Dendritic cell treated with granulocyte-macrophage colony-stimulating factor and Interleukin-4, amounts not matched to agents 40 ng/mL and 50 ng/mL, for 4 days (primary cell): ENCODE measurements at regions not wholly inside any gene's neighbourhood (a gene's known extent, or its start where the extent isn't known, plus 50 kb on each side); places are given as distances from the start of the nearest gene placed in this dataset.
"Not testable (repeated sequence)": the region's sequence is repeated elsewhere in the genome, so short reads cannot be mapped to it uniquely, and the experiment has no call there.

Source experiments
- H3K27ac Mint-ChIP-seq: one replicate; pipeline ENCODE4 v1.8.0; 2022; ENCODE audit warnings: mild to moderate bottlenecking, mixed read lengths
- H3K27me3 Mint-ChIP-seq: one replicate; pipeline ENCODE4 v1.8.0; 2022; ENCODE audit warnings: mild to moderate bottlenecking, mixed read lengths
- H3K36me3 Mint-ChIP-seq: one replicate; pipeline ENCODE4 v1.8.0; 2022; ENCODE audit warnings: low read depth, mixed read lengths
- H3K4me1 Mint-ChIP-seq: one replicate; pipeline ENCODE4 v1.8.0; 2022; ENCODE audit warnings: low read depth, mixed read lengths
- H3K4me3 Mint-ChIP-seq: one replicate; pipeline ENCODE4 v1.8.0; 2022; ENCODE audit warnings: mild to moderate bottlenecking, moderate library complexity, mixed read lengths
- H3K9me3 Mint-ChIP-seq: one replicate; pipeline ENCODE4 v1.8.0; 2022; ENCODE audit warnings: mixed read lengths
- intact Hi-C: fragments of 100-400 bp; cut with micrococcal nuclease; formaldehyde crosslinking; loops from one replicate; pipeline ENCODE4 v1.15.0; 2022

- H3K27me3 Mint-ChIP-seq: peaks cover 46% of the 10 kb centered on the region
- H3K4me3 Mint-ChIP-seq: no peak overlapping the region
- H3K27ac Mint-ChIP-seq: no peak overlapping the region
- H3K4me1 Mint-ChIP-seq: peaks cover 6% of the 10 kb centered on the region
- intact Hi-C loops: no loop called here
- H3K36me3 Mint-ChIP-seq: no peaks in the 10 kb centered on the region
- H3K9me3 Mint-ChIP-seq: no peaks in the 10 kb centered on the region
Measured at GRCh38 chr3:126292318-126293070, 64.7 kb downstream of the KLF15 start.

DNA sequence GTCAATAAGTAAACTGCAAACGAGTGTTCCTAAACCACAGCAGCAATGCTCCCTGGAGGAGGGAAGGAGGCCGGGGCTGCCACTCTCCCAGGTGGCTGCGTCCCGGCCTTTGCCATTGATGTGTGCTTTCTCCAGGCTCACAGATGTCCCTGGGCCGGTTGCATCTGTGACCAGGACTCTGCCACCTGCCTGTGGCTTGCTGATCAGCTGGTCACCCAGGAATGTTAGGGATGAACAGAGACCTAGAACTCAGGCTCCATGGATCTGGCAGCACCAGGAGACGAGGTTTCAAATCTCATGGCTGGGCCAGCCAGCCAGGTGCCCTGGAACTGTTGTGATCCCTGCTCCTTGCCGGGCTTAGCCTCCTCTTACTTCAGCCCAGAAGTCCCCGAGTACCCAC lies 65.7 kb downstream of the KLF15 start:
- Mint-ChIP-seq H3K27ac (no peak overlapping the region), H3K9me3 (no peaks in the 10 kb centered on the region), H3K36me3 (no peaks in the 10 kb centered on the region), H3K27me3 (peaks cover 55% of the 10 kb centered on the region), H3K4me3 (no peak overlapping the region), H3K4me1 (peaks cover 11% of the 10 kb centered on the region)
- intact Hi-C loops: no loop called here

- peaks cover 60% of the 10 kb centered on the region for H3K27me3 Mint-ChIP-seq
- intact Hi-C loops: no loop called here
- H3K27ac Mint-ChIP-seq: no peak overlapping the region
- H3K9me3 Mint-ChIP-seq: no peaks in the 10 kb centered on the region
- no peak overlapping the region for H3K4me3 Mint-ChIP-seq
- H3K4me1 Mint-ChIP-seq: peaks cover 11% of the 10 kb centered on the region
- H3K36me3 Mint-ChIP-seq: no peaks in the 10 kb centered on the region
Measured at GRCh38 chr3:126291061-126291460, 66.1 kb downstream of the KLF15 start.

DNA sequence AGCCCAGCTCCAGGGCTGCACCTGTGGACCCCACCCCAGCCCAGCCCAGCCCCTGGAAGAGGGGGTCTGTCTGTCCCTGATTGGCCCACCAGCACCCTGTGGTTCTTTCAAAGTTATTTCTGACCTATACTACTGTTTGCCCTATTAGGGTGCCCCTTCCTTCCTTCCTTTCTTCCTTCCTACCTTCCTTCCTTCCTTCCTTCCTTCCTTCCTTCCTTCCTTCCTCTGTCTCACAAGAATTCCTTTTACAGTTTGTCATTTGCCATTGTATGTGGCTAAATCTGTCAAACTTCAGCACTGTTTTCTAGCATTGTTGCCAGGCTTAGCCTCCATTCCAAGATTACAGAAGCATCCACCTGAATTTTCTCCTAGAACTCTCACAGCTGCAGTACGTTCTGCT lies 66.9 kb downstream of the KLF15 start:
- peaks cover 11% of the 10 kb centered on the region for H3K4me1 Mint-ChIP-seq
- no peak overlapping the region for H3K4me3 Mint-ChIP-seq
- H3K36me3 Mint-ChIP-seq: no peaks in the 10 kb centered on the region
- intact Hi-C loops: no loop called here
- no peaks in the 10 kb centered on the region for H3K9me3 Mint-ChIP-seq
- H3K27ac Mint-ChIP-seq: no peak overlapping the region
- peaks cover 63% of the 10 kb centered on the region for H3K27me3 Mint-ChIP-seq

DNA sequence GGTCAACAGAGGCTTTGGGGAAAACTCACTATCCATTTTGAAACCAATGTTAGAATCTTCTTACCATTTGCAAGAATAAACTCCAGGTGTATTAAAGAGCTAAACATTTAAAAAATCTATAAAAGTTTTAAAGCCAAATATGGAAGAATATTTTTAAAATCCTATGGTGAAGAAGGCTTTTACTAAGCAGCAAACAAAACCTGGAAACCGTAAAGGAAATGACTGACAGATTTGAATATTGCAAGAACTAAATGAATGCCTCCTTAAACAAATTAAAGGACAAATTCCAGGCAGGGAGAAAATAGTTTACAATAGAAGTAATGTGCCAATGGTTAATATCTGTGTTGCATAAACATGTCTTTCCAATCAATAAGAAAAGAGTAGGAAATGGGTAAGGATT lies 68.1 kb downstream of the KLF15 start:
- H3K9me3 Mint-ChIP-seq: no peaks in the 10 kb centered on the region
- H3K4me1 Mint-ChIP-seq: peaks cover 11% of the 10 kb centered on the region
- H3K27ac Mint-ChIP-seq: no peak overlapping the region
- H3K36me3 Mint-ChIP-seq: no peaks in the 10 kb centered on the region
- no peak overlapping the region for H3K4me3 Mint-ChIP-seq
- peaks cover 63% of the 10 kb centered on the region for H3K27me3 Mint-ChIP-seq
- intact Hi-C loops: no loop called here

GRCh38 chr3:126288314-126288713 lies 68.9 kb downstream of the KLF15 start:
- intact Hi-C loops: no loop called here
- no peaks in the 10 kb centered on the region for H3K36me3 Mint-ChIP-seq
- H3K27ac Mint-ChIP-seq: no peak overlapping the region
- peaks cover 63% of the 10 kb centered on the region for H3K27me3 Mint-ChIP-seq
- no peaks in the 10 kb centered on the region for H3K9me3 Mint-ChIP-seq
- H3K4me3 Mint-ChIP-seq: no peak overlapping the region
- H3K4me1 Mint-ChIP-seq: peaks cover 11% of the 10 kb centered on the region

- Mint-ChIP-seq H3K27me3 (peaks cover 65% of the 10 kb centered on the region), H3K4me1 (peaks cover 11% of the 10 kb centered on the region), H3K4me3 (no peak overlapping the region), H3K36me3 (no peaks in the 10 kb centered on the region), H3K9me3 (no peaks in the 10 kb centered on the region), H3K27ac (no peak overlapping the region)
- intact Hi-C loops: no loop called here
Measured at GRCh38 chr3:126287536-126288241, 69.5 kb downstream of the KLF15 start.

DNA sequence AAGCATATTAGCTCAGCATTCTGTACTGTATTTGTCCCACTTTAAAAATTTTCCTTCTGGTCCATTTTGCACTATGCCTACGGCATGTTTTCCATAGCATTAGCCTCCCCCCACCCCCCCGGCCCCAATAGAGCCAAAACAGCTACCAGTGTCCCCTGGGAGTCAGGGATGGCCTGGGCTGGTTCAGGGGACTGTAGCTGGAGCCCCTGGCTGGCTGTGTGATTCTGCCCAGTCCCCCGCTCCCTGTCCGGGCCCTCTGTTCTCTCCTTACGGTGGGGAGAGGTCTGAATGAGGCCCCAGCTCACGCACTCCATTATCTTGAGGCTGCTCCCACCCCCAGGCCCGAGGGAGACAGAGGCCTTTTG lies 70.1 kb downstream of the KLF15 start:
- Mint-ChIP-seq H3K27me3 (peaks cover 63% of the 10 kb centered on the region), H3K9me3 (no peaks in the 10 kb centered on the region), H3K36me3 (no peaks in the 10 kb centered on the region), H3K27ac (no peak overlapping the region), H3K4me3 (no peak overlapping the region), H3K4me1 (peaks cover 11% of the 10 kb centered on the region)
- intact Hi-C loops: no loop called here

GRCh38 chr3:126285369-126285768 lies 71.8 kb downstream of the KLF15 start:
- H3K4me3 Mint-ChIP-seq: no peak overlapping the region
- no peaks in the 10 kb centered on the region for H3K9me3 Mint-ChIP-seq
- H3K27me3 Mint-ChIP-seq: peaks cover 50% of the 10 kb centered on the region
- H3K36me3 Mint-ChIP-seq: no peaks in the 10 kb centered on the region
- peaks cover 11% of the 10 kb centered on the region for H3K4me1 Mint-ChIP-seq
- intact Hi-C loops: no loop called here
- H3K27ac Mint-ChIP-seq: no peak overlapping the region

DNA sequence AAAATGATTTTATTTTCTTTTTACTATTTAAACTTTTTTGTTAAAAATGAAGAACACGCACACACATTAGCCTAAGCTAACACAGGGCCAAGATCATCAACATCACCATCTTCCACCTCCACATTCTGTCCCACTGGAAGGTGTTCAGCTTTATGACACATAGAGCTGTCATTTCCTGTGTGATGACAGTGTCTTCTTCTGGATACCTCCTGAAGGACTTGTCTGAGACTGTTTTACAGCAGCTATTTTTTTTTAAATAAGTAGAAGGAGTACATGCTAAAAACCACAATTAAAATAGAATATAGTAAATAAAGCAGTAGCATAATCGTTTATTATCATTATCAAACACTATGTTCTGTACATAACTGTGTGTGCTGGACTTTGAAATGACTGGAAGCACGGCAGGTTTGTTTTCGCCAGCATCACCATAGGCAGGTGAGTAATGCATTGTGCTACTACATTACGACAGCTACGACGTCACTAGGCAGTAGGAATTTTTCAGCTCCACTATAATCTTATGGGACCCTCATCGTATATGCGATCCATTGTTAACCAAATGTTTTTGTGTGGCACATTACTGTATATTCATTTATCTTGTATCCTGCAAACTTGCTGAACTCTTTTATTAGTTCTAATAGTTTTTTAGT lies 72.8 kb downstream of the KLF15 start:
- Mint-ChIP-seq H3K4me1 (peaks cover 11% of the 10 kb centered on the region), H3K4me3 (no peak overlapping the region), H3K36me3 (no peaks in the 10 kb centered on the region), H3K27ac (no peak overlapping the region), H3K9me3 (no peaks in the 10 kb centered on the region), H3K27me3 (peaks cover 44% of the 10 kb centered on the region)
- intact Hi-C loops: no loop called here

DNA sequence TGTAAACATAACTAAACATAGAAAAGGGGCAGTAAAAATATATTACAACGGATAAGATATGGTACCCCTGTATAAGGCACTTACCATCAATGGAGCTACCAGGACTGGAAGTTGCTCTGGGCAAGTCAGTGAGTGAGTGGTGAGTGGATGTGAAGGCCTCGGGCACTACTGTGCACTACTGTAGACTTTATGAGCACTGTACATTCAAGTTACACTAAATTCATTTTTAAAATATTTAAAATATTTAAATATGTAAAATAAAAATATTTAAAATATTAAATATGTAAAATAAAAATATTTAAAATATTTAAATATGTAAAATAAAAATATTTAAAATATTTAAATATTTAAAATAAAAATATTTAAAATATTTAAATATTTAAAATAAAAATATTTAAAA lies 73.6 kb downstream of the KLF15 start:
- Mint-ChIP-seq H3K27me3 (peaks cover 42% of the 10 kb centered on the region), H3K4me1 (peaks cover 11% of the 10 kb centered on the region)
- intact Hi-C loops, H3K36me3 Mint-ChIP-seq, H3K9me3 Mint-ChIP-seq, H3K4me3 Mint-ChIP-seq, H3K27ac Mint-ChIP-seq: not testable (repeated sequence)

DNA sequence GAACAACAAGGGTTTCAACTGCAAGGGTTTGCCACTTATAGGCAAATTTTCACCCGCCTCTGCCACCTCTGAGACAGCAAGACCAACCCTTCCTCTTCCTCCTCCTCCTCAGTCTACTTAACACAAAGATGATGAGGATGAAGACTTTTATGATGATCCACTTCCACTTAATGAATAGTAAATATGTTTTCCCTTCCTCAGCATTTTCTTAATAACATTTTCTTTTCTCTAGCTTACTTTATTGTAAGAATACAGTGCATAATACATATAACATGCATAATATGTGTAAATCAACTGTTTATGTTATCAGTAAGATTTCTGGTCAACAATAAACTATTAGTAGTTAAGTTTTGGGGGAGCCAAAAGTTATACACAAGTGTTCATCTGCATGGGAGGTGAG lies 77.4 kb downstream of the KLF15 start:
- Mint-ChIP-seq H3K4me1 (peaks cover 12% of the 10 kb centered on the region), H3K27me3 (peaks cover 18% of the 10 kb centered on the region), H3K9me3 (peaks cover 4% of the 10 kb centered on the region), H3K4me3 (no peak overlapping the region), H3K27ac (no peak overlapping the region), H3K36me3 (no peaks in the 10 kb centered on the region)
- intact Hi-C loops: no loop called here

DNA sequence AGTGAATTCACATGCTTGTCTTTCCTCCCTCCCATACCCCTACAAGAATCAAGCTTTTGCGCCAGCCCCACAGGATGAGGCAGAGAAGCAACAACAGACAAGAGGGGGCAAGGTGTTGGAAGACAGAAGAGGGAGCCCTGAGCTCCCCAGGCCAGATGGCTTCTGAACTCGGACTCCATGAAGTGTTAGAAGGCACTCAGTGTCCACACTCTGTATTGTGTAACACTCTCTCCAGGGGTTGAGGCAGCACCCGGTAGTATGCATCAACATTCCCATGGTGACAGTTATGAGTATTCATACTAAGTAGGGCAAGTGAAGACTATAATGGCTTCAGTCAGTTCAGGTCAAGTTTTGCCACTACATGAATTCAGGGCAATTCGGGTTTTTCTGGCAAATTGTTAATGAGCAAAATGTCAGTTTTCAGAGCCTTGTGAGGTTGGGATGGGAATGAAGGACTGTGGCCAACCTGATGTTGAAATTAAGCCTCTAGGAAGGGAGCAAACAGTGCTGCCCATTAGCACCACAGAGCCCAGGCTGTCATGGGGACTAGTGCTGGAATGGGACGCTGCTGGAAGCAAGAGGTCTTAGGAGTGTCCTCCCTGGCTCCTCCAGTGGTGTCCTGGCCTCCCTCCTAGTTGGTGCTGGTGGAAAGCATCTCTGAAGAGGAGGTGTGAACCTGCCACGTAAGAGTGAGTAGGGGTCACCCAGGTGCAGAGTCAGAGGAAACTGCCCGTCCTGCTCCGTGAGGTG lies 79.4 kb downstream of the KLF15 start:
- Mint-ChIP-seq H3K9me3 (peaks cover 8% of the 10 kb centered on the region), H3K36me3 (no peaks in the 10 kb centered on the region), H3K27me3 (peaks cover 21% of the 10 kb centered on the region), H3K4me1 (peaks cover 22% of the 10 kb centered on the region), H3K27ac (no peak overlapping the region), H3K4me3 (no peak overlapping the region)
- intact Hi-C loops: no loop called here

GRCh38 chr3:126275620-126275904 lies 81.6 kb downstream of the KLF15 start:
- Mint-ChIP-seq H3K27ac (no peak overlapping the region), H3K4me1 (peaks cover 22% of the 10 kb centered on the region), H3K36me3 (no peaks in the 10 kb centered on the region), H3K9me3 (peaks cover 8% of the 10 kb centered on the region), H3K27me3 (peaks cover 23% of the 10 kb centered on the region), H3K4me3 (no peak overlapping the region)
- intact Hi-C loops: no loop called here
